ENCODE measurements at regions not wholly inside any gene's neighbourhood (a gene's known extent, or its start where the extent isn't known, plus 50 kb on each side); places are given as distances from the start of the nearest gene placed in this dataset.

DNA sequence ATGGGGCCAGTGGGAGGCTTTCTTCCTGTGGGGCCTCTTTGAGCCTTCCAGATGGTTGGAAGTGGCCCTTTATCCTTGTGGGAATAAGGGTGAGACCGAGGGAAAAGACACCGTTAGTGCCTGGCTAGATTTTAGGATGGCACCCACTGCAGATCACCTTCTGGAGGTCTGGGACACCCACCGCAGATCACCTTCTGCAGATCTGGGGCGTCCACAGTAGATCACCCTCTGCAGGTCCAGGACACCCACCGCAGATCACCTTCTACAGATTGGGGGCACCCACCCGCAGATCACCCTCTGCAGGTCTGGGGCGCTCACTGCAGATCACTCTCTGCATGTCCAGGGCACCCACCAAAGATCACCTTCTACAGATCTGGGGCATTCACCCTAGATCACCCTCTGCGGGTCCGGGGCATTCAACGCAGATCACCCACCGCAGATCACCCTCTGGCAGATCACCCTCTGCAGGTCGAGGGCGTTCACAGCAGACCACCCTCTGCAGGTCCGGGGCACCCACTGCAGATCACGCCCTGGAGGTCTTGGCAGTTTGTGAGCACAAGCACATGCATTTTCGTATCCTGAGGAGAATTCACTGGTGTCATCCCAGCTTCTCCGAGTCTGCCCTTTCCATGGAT, 153.4 kb upstream of the TSHZ3 start:
- DNase-seq: no peak

DNA sequence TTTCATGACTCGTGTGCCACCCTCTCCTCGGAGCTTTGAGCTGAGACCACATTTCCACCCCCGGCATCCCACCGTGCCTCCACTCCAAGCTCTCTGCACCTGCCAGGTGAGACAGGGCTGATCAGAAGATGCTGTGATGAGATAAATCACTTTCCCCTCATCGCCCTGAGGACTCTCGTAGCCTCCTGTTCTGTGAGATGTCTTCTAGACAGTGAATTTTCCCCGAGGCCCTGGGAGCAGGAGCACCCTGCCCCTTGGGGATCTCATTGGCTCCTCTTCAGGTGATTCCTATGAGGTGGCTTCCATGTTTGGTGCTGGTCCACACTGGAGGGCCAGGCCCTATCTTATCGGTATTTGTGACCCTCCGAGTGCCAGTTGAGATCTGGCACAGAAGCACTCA, 154.0 kb upstream of the TSHZ3 start:
- DNase-seq: no peak

DNA sequence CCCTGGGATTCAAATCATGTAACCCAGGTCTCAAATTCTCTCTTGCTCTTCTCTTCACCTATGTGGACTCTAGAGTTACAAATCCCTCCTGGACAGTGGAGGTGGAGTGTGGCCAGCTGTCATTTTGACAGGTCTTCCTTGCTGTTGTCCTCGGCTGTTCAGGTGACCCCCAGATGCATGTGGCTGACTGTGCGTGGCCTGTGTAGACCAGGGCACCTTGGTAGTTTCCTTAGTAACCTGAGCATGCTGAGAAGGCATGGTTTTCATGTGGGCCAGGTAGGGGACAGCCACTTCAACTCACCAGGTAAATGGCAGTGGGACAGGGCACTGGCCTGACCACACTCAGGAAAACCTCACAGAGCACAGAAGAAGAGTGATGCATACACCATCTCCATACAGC, 155.0 kb upstream of the TSHZ3 start:
- no peak for DNase-seq

DNA sequence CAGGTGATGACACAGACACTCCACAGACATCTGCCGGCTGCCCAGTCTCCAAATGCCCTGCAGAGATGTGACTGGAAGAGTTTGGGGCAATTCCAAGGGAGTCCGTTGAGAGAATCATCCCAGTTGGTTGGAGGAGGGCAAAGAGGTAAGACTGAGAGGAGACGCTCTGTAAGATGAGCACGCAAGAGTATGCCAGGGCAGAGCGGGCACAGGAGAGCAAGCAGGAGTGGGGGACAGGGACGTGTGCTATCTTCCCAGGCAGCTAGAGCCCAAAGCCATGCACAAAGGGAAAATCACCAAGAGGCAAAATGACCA, 156.3 kb upstream of the TSHZ3 start:
- no peak for DNase-seq

DNA sequence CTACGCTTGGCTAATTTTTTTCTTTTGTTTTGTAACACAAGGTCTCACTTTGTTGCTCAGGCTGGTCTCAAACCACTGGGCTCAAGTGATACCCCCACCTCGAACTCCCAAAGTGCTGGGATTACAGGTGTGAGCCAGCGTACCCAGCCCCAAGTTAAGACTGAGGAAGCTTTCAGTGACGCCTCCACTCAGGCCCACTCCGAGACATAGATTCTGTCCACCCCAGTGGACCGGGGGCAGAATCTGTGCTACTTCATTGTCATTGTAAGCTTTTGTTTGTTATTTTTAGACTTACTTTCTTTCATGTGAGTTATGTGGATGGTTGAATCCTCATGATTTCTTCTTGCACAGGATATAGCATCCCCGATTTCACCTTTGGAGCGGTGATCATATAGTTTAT, 156.9 kb upstream of the TSHZ3 start:
- no peak for DNase-seq

DNA sequence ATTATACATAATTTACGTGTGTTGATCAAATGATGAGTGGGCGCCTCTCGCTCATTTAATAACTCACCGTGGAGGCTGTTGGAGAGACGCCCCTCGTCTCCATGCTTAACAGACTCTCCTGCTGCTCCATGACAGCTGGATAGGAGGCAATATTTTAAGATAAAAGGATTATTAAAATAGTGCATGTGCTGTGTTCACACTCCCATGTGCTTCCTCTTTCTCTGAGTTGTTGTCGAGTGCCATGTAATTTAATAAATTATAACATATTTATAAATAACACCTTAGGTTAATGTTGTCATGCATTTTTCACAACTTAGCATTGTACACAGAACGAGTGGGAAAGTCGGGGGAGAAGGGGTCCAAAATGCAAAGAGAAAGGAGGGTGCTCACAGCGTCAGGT, 161.4 kb upstream of the TSHZ3 start:
- DNase-seq: no peak

DNA sequence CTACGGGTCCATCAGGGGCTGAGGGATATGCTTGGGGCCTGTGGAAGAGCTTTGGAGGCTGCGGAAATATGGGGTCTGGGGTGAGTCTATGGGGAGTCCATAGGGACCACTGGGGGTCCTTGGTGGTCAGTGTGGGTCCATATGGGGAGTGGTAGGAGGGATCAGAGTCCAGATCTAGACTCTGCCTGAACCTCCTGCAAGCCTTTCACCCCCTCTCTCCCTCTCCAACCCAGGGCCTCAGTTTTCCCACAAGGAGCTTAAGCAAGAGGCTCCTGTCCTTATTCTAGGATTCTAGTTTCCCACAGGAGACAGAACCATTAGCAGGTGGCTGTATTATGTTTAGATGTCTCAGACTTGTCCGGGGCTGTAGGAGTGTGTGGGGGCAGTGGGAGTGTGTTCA, 161.9 kb upstream of the TSHZ3 start:
- DNase-seq: no peak

DNA sequence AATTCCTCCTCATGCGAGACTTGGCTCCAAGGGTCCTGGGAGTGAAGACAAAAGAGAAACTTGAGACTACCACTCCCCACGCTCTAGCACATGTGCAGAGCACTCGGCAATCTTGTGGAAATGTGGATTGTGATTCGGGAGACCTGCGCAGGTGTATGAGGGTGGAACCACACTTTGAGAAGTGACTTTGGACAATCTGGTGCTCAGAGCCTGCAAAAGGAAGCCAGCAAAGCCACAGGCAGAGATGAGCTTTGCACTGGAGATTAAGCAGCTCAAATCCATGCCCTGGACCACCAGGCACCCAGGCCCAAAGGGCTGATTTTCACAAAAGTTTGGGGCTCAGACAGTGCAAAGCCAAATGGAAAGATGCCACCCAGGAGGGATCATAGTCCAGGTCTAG, 162.5 kb upstream of the TSHZ3 start:
- no peak for DNase-seq

DNA sequence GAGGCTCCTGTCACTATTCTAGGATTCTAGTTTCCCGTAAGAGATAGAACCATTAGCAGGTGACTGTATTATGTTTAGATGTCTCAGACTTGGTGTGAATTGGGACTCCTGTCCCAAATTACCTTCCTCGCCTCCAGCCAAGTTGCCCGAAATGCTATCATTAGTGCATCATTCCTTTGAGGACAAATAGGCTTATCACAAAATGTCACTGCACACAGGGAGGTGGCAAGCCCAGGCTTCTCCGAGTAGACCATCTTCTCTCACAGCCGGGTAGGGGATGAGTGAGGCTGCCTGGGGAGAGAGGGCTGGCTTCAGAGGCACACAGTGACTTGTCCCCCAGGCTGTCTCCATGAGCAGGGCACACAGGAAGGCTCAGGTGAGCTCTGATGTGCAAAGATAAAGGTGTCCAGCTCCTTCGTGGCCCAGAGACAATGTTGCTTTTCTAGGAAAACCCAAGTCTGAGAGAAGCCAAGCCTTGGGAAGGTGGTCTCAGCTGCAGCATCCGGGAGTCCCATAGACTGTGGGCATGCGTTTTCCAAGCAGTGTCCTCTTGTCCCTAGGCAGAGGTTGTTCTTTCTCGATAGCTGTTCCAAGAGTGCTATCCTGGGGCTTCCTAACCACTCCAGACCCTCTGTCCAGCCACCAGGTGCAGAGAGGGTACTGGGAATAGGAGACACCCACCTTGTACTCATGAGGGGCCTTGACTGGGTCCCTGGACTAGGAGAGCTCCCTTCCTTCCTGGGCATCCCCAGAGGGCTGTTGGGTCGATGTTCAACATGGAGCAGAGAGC, 163.1 kb upstream of the TSHZ3 start:
- DNase-seq: no peak

DNA sequence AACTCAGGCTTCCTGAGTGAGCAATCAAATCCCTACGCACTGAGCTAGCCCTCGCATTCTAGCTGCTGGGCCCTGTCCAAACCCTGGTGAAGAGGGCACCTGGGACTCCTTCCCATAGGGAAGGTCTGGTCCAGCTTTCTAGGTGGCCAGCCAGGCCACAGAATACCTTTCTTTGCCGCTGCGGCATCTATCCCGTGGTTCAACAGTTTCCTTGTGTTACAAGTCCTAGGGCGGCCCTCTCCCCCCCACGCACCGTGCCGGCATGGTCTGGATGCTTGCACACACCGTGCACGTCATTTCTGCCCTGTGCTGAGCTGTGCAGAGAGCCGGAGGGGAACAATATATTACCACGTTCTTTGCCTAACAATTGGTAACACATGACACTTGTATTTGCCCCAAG, 164.6 kb upstream of the TSHZ3 start:
- DNase-seq: no peak

DNA sequence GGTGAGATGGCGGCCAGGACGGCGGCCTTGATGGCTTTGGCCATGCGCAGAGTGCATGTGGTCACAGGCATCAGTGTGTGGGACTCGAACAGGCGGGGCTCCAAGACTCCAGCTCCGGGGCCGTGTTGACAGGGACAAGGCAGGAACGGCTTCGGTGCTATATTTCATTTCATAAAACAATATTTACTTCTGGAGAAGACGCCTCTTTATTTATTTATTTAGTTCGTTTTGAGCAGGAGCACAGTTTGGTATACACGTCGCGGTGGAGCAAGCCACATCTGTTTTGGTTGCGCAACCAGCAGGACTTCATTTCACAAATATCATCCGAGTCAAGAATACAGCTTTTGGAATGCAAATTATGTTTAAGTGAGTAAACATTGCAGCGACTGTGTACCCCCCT, 166.7 kb upstream of the TSHZ3 start:
- DNase-seq: no peak

DNA sequence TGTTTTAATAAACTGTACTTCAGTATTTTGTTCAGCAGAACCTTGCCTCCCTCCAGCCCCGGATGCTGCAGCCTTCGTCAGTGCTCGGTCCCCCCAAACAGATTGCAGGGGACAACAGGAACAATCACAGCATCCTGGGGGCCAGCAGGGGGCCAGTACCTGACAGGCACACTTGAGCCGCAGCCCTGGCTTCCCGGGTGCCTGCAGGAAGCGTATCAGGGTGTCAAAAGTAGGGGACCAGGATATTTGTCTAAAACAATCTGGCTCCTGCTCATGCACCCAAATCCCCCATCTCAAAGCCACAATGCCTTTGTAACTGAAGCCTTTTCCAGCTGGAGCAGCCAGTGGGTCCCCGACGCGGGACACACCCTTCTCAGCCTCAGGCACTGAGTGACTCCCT, 167.5 kb upstream of the TSHZ3 start:
- no peak for DNase-seq

DNA sequence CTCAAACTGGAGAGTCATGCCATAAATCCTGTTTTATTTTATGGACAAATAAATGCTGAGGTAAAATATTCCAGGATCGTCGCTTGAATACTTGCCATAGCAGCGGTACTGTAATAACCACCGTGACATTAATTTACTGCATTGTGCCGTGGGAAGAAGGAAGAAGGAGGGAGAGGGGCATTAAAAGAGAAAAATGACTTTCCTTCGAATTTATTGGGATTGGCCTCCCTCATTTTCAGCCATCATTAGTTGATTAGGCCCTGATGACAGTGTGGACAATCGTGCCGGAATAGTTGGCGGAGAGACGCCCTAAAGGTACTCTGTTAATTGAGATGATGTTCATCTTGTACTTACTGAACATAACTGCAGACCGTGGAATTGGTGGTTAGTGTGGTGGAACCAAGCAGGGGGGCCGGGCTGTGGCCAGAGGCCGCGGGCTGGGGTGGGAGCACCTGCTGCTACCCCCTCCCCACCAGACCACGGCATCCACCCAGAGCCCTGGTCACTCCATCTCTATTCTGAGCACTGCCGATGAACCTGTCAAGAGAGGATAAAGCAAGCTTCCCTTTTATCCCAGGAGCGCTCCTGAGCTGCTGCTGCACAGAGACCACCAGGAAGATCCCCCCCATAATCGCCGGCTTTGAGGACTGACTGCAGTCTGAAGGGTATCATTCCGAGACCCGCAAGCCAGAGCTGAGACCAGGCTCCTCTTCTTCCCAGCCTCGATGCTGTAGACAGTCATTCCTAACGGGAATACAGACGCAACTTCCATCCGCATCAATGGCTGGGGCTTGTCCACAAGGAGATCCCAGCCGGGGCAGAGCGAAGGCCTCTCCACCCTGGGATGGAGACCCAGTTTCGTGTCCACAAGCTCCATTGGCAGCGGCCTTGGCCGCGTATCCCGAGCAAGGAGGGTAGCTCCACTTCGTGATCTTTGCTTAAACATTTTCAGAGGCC, 168.3 kb upstream of the TSHZ3 start:
- DNase-seq: no peak

DNA sequence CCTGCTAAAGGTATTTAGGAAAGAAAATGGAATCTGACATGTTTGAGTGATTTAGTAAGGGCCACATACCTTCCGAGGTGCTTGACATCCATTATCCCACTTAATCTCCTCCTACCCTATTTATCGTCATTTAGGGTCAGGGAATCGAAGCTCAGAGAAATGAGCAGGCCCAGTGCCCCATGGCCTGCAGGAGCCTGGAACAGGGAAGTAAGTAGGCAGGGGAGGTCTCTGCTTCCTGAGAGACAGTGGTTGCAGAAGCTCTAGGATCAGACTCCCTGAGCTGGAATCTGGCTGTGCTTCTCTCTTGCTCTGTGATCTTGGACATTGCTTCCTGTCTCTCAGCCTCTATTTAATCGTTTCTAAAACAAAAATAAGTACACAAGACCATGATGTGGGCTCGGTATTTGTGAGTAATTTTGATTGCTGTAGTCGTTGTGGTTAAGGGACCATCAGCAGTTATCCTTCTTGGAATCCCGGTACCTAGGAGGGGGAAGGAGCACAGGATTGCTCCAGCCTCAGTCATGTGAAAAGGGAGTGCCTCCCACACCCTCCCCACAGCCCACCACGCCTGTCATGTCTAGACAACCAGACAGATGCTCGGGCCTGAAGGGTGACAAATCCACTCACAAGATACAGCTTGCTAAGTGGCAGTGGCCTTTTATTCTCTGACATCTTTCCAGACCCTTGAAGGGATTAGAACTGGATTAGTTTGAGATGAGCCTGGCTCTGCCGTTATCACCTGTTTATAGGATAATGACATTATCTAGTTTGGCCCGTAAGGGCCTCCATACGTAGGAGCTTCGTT, 169.2 kb upstream of the TSHZ3 start:
- DNase-seq: no peak

DNA sequence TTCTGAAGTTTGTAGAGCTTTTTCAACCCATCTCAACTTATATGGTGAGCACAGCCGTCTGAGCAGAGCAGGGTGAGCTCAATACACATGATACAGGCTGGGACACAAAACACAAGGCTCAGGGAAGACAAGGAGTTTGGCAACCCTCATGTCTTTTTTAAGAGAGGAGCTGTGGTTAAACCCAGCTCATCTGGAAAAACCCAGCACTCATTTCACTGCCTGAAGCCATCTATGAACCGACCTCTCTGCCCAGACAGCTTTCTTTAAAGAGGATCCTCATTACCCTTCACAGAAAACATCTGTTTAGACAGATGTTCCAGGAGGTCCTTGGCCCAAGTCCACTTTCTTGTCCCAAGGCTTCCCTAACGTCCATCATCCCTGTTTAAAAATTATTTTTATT, 170.0 kb upstream of the TSHZ3 start:
- no peak for DNase-seq

DNA sequence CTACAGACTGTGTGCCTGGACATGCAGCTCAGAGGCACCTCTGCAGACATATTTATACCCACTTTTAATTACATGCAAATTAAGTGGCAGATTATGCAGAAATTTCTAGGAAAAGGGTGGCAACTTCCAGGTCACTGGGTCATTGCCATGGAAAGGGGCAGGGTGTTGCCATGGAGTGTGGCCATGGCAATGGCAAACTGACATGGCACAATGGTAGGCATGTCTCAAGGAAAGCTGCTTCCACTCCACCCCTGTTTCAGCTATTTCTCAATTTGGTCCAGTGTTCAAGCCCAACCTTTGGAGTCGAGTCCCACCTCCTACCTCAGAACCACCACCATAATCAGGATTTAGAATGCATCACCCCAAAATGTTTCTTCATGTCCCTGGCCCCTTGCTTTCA, 170.7 kb upstream of the TSHZ3 start:
- DNase-seq: no peak

DNA sequence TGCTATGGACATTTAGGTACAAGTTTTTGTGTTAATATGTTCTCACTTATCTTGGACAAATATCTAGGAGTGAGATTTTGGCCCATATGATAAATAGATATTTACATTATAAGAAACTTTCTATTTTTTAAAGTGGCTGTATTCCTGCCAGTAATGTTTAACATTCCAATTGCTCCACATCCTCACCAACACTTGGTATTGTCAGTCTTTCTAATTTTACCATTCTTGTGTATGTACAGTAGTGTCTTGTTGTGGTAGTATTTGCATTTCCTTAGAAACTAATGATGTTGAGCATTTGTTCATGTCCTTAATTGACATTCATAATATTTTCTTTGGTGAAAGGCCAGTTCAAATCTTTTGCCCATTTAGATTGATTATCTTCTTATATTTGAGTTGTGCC, 171.4 kb upstream of the TSHZ3 start:
- DNase-seq: no peak

DNA sequence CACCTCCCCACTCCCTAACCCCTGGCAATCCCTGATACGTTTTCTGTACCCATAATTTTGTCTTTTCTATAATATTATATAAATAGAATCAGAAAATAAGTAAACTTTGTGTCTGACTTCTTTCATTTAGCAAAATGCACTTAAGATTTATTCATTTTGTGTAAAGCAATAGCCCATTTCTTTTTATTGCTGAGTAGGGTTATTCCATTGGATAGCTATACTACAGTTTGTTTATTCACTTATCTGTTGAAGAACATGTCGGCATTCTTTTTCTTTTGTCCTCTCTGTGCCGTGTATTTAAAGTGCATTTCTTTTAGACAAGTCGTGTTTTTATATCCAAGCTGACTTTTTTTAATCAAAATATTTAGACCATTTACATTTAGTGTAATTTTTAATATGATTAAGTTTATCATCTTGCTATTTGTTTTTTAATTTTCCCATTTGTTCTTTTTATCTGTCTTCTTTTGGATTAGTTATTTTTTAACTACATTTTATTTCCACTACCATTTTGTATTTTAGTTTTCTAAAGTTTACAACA, 176.4 kb upstream of the TSHZ3 start:
- no peak for DNase-seq

DNA sequence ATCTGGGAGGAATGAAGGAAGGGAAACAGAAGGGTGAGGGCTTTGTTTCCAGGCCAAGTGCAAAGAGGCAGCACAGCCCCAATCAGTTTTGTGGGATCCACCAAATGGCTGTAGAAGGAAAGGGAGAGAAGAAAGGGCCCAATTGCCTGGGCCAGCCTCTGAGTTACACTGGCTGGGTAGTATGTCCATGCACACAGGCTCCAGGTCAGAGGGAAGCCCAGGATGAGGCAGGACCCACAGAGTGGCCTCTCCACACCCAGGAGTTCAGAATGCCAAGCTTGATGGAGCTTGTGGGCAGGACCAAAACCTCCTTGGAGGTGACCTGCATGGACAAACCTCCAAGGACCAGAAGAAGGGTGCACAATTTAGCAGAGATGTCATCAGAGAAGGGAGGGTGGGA, 178.2 kb upstream of the TSHZ3 start:
- no peak for DNase-seq

DNA sequence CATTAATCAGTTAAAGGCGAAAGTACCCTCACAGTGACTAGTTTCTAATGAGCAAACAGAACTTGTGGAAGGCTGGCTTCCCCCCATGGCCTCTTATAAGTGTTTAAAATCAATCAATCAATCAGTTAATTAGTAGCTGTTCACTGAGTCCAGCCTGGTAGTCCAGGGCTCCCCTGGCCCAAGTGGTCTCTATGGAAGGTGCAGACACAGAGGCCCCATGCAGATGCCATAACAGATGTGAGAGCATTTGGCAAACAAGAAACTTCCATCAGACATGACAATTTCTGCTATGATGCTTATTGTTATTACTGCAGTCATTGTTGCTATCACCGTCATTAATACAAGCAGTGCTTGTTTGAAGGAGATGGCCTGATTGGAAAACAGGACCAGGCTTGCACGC, 179.0 kb upstream of the TSHZ3 start:
- no peak for DNase-seq

DNA sequence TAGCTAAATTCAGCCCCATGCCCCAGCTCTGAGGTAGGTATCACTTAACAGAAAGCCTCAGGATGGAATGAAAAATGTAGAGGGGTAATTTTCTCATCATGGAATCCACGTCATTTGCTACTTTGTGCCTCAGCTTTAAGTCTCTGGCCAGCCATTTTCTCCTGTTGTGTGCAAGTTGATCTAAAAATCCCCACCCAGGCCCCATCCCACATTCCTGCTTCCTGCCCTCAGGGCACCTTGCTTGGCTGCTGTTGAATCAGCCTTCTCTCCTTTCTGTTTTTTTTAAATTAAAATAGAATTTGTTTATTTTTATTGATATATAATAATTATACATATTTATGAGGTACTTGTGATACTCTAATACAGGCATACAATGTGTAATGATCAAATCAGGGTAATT, 179.9 kb upstream of the TSHZ3 start:
- DNase-seq: no peak

DNA sequence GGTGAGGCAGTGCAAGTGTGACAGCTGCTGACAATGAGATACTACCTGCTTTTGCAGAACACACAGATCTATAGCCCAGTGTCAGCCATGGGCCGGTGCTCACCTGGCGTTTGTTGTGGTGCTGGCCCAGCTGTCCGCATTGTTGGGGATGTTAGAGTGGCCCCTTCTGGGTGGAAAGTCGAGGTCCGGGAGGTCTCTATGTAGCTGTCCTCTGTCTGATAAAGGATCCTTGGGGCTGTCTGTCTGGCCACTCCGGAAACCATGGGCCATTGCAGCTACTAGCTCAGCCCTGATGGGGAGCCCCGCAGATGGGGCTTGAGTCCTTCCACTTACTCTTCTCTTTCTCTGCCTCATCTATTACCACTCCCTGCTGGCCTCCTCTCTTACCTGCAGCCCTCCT, 181.5 kb upstream of the TSHZ3 start:
- DNase-seq: no peak

DNA sequence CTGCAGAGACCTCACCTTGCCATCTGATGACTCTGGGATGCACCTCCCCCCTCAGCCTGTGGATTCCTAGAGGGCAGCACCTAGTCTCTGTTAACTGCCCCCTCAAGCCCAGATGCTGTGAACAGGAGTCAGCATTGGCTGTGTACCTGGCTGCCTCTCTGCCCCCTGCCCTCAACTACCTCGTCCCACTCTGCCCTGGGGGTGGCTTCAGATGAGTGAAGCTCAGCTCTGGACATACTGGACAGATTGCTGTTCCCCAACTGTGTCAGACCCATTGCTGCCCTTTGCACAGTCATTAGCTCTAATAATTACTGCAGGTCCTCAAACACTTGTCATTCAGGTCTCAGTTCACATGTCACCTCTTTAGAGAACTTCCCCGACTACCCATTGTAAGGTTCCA, 182.1 kb upstream of the TSHZ3 start:
- DNase-seq: no peak

Data from activated CD4-positive, alpha-beta T cell treated with anti-CD3 and anti-CD28 coated beads for 4 hours (primary cell).